K562 (cell line): ENCODE measurements at regions not wholly inside any gene's neighbourhood (a gene's known extent, or its start where the extent isn't known, plus 50 kb on each side); places are given as distances from the start of the nearest gene placed in this dataset.

Source experiments
- AFF4 ChIP-seq: sonication (generic); formaldehyde crosslinking; IDR thresholded peaks from 2 replicates; pipeline ENCODE4 v1.8.0; 2023; ENCODE audit warnings: mild to moderate bottlenecking, missing genetic modification reagents
- CBFA2T2 ChIP-seq: fragments of 450-650 bp; conservative IDR thresholded peaks from 2 replicates; pipeline ENCODE4 v1.6.1; 2017; ENCODE audit warnings: mild to moderate bottlenecking
- CBX8 ChIP-seq: fragments of 200-600 bp; sonication (generic); IDR thresholded peaks from 2 replicates; pipeline ENCODE4 v1.6.1; 2012; ENCODE audit warnings: borderline replicate concordance, mixed run types, low read depth, mild to moderate bottlenecking, moderate library complexity, mixed read lengths, low read length, control low read depth, inconsistent platforms; ENCODE audit not compliant: poor library complexity, severe bottlenecking; ENCODE audit errors: extremely low read depth
- HOMEZ ChIP-seq: fragments of 250-450 bp; sonication (Bioruptor Pico); IDR thresholded peaks from 2 replicates; pipeline ENCODE4 v1.4.0; 2020; ENCODE audit warnings: mild to moderate bottlenecking, moderate library complexity
- HOXB6 ChIP-seq: fragments of 250-450 bp; sonication (Bioruptor Pico); IDR thresholded peaks from 2 replicates; pipeline ENCODE4 v1.5.1; 2022; ENCODE audit warnings: mild to moderate bottlenecking, borderline replicate concordance
- MAFF ChIP-seq: IDR thresholded peaks from 2 replicates; pipeline ENCODE4 v1.6.1; 2012; ENCODE audit warnings: low read length, improper control_type of control experiment
- NCOA6 ChIP-seq: fragments of 450-650 bp; IDR thresholded peaks from 2 replicates; pipeline ENCODE4 v1.6.1; 2017; ENCODE audit warnings: mild to moderate bottlenecking
- NUFIP1 ChIP-seq: fragments of 450-650 bp; IDR thresholded peaks from 2 replicates; pipeline ENCODE4 v1.6.1; 2018; ENCODE audit not compliant: partially characterized antibody
- RCOR1 ChIP-seq, 2 experiments: IDR thresholded peaks; 2 replicates each; pipeline ENCODE4 v1.6.1; 2012; ENCODE audit warnings: low read depth in 2 of 2, low read length in 2 of 2, borderline replicate concordance in 1 of 2, improper control_type of control experiment in 1 of 2
- RFX7 ChIP-seq: fragments of 250-450 bp; sonication (Bioruptor Pico); IDR thresholded peaks from 2 replicates; pipeline ENCODE4 v1.5.1; 2021; ENCODE audit warnings: mild to moderate bottlenecking
- XRCC5 ChIP-seq: fragments of 200-400 bp; formaldehyde crosslinking; IDR thresholded peaks from 2 replicates; pipeline ENCODE4 v1.6.1; 2017; ENCODE audit warnings: low read depth, mild to moderate bottlenecking, low read length
- ZBTB1 ChIP-seq: sonication (generic); formaldehyde crosslinking; IDR thresholded peaks from 2 replicates; pipeline ENCODE4 v1.8.1; 2023; ENCODE audit warnings: missing genetic modification reagents, low read depth, mild to moderate bottlenecking, borderline replicate concordance
- ZFX ChIP-seq: sonication (generic); formaldehyde crosslinking; IDR thresholded peaks from 2 replicates; pipeline ENCODE4 v1.8.0; 2022; ENCODE audit warnings: mild to moderate bottlenecking, missing genetic modification reagents, moderate library complexity
- ZNF23 ChIP-seq: fragments of 250-450 bp; sonication (Bioruptor Pico); IDR thresholded peaks from 2 replicates; pipeline ENCODE4 v1.4.0; 2020; ENCODE audit warnings: mild to moderate bottlenecking
- ZNF277 ChIP-seq: fragments of 250-450 bp; sonication (Bioruptor Pico); IDR thresholded peaks from 2 replicates; pipeline ENCODE4 v1.8.0; 2022; ENCODE audit warnings: inconsistent platforms, mild to moderate bottlenecking, moderate library complexity, borderline replicate concordance
- ZNF699 ChIP-seq: fragments of 250-450 bp; sonication (Bioruptor Pico); IDR thresholded peaks from 2 replicates; pipeline ENCODE4 v1.8.0; 2021; ENCODE audit warnings: mild to moderate bottlenecking, moderate library complexity; ENCODE audit not compliant: insufficient replicate concordance
- TF ChIP-seq, protein P1 (sequence below): fragments of 450-650 bp; IDR thresholded peaks from 2 replicates; pipeline ENCODE4 v1.6.1; 2016
- TF ChIP-seq, protein P2 (sequence below), 2 experiments: fragments of 200-800 bp in 1 of 2; sonication (Bioruptor generic) in 1 of 2; sonication (generic) in 1 of 2; formaldehyde crosslinking in 1 of 2; IDR thresholded peaks in 1 of 2; conservative IDR thresholded peaks in 1 of 2; 2 replicates each; pipeline versions ENCODE4 v1.5.0 to v1.6.1; 2016 to 2020; ENCODE audit warnings: missing compliant biosample characterization in 1 of 2, missing genetic modification characterization in 1 of 2, missing genetic modification reagents in 1 of 2

DNA sequence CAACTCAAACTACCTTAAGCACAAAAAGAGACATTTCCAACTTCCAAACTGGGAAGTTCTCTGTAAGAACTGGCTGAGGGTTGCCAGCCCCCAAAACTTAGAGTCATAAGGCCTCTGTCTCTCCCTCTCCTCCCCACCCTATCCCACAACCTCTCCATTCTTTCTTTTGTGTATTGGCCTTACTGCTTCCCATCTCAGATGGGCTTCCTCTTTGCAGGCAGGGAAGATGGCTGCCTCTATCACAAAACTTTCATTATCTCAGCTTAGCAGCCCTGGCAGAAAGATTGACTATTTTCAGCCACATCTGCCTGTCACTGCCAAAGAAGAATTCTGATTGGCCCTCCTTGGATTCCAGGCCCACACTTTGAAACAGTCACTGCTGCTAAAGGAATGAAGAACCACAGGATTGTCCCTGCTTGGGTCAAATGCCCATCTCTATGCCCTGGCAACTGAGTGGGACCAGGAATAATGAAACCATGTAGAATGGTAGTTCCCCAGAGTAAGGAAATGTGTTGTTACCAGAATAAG is 58.0 kb upstream of the PRKAR2B start (continued):
- TF ChIP-seq HOXB6 (CRISPR knock-in tag) = 0 out of 2 replicates have a peak, but pooled peaks have one; percentile 35
- TF ChIP-seq ZBTB1 (CRISPR knock-in tag) = no peak
- no peak for TF ChIP-seq ZNF277 (CRISPR knock-in tag)
- peak; percentile 59; the same call in 1 of the 2 replicates for TF ChIP-seq AFF4 (CRISPR knock-in tag)
- TF ChIP-seq, protein P1, sequence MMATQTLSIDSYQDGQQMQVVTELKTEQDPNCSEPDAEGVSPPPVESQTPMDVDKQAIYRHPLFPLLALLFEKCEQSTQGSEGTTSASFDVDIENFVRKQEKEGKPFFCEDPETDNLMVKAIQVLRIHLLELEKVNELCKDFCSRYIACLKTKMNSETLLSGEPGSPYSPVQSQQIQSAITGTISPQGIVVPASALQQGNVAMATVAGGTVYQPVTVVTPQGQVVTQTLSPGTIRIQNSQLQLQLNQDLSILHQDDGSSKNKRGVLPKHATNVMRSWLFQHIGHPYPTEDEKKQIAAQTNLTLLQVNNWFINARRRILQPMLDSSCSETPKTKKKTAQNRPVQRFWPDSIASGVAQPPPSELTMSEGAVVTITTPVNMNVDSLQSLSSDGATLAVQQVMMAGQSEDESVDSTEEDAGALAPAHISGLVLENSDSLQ = peak; percentile 97
- peak; percentile 14; the same call in 1 of the 2 replicates for TF ChIP-seq ZFX (CRISPR knock-in tag)
- TF ChIP-seq RCOR1 (IDR thresholded peaks at IDR 0.05; ENCODE audit: borderline replicate concordance in 1 of 2, low read depth in 2 of 2, low read length in 2 of 2) = peak; percentile 80 to 93; a peak in 3 of 4 replicates
- TF ChIP-seq CBX8 = no peak
- TF ChIP-seq RFX7 = no peak
- no peak for TF ChIP-seq ZNF23 (CRISPR knock-in tag)
- peak; percentile 81 for TF ChIP-seq CBFA2T2
- TF ChIP-seq XRCC5 = no peak
- TF ChIP-seq MAFF = no peak
- TF ChIP-seq NCOA6 = no peak
- 0 out of 2 replicates have a peak, but pooled peaks have one; percentile 24 for TF ChIP-seq HOMEZ (CRISPR knock-in tag)
- TF ChIP-seq NUFIP1 = no peak
- TF ChIP-seq, protein P2, sequence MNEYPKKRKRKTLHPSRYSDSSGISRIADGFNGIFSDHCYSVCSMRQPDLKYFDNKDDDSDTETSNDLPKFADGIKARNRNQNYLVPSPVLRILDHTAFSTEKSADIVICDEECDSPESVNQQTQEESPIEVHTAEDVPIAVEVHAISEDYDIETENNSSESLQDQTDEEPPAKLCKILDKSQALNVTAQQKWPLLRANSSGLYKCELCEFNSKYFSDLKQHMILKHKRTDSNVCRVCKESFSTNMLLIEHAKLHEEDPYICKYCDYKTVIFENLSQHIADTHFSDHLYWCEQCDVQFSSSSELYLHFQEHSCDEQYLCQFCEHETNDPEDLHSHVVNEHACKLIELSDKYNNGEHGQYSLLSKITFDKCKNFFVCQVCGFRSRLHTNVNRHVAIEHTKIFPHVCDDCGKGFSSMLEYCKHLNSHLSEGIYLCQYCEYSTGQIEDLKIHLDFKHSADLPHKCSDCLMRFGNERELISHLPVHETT (CRISPR knock-in tag; conservative IDR thresholded peaks at IDR 0.05 in 1 of 2, IDR thresholded peaks at IDR 0.05 in 1 of 2) = peak in 1 of 2 experiments; percentile 83; a peak in 2 of 4 replicates
- TF ChIP-seq ZNF699 (CRISPR knock-in tag) = no peak
